ENCODE measurements at regions not wholly inside any gene's neighbourhood (a gene's known extent, or its start where the extent isn't known, plus 50 kb on each side); places are given as distances from the start of the nearest gene placed in this dataset.
"Not testable (repeated sequence)": the region's sequence is repeated elsewhere in the genome, so short reads cannot be mapped to it uniquely, and the experiment has no call there.

GRCh38 chr7:114141415-114141814 lies 222.6 kb upstream of the PPP1R3A start:
- Histone ChIP-seq H3K9me3 (no peaks in the 10 kb centered on the region), H3K4me3 (no peak overlapping the region), H3K36me3 (no peaks in the 10 kb centered on the region), H3K27ac (no peak overlapping the region), H3K4me1 (no peaks in the 10 kb centered on the region), H3K27me3 (no peaks in the 10 kb centered on the region)
- DNase-seq, result no peak
- intact Hi-C loops (cut with DNase I), result no loop called here
- TF ChIP-seq POLR2A (IDR thresholded peaks at IDR 0.05), result no peak
- TF ChIP-seq CTCF (IDR thresholded peaks at IDR 0.05), result no peak
- 22 to 23% methylated on average over 2 to 3 of the region's 3 CpGs for WGBS, 2 donors

GRCh38 chr7:114140561-114140960 lies 221.8 kb upstream of the PPP1R3A start:
- 86% methylated on average over 1 of the region's 1 CpG; no CpG with 5 or more reads in 1 of the 2 donors for WGBS, 2 donors
- H3K27me3 ChIP-seq, result no peaks in the 10 kb centered on the region
- TF ChIP-seq CTCF (IDR thresholded peaks at IDR 0.05) (no peak), POLR2A (IDR thresholded peaks at IDR 0.05) (no peak)
- no peaks in the 10 kb centered on the region for H3K9me3 ChIP-seq
- H3K4me1 ChIP-seq, result no peaks in the 10 kb centered on the region
- intact Hi-C loops (cut with DNase I), result no loop called here
- H3K4me3 ChIP-seq, result no peak overlapping the region
- H3K27ac ChIP-seq, result no peak overlapping the region
- no peaks in the 10 kb centered on the region for H3K36me3 ChIP-seq
- no peak for DNase-seq

- H3K27ac ChIP-seq; DNase-seq; H3K4me3 ChIP-seq; H3K9me3 ChIP-seq; H3K36me3 ChIP-seq; intact Hi-C loops (cut with DNase I); H3K4me1 ChIP-seq; H3K27me3 ChIP-seq: not testable (repeated sequence)
- WGBS, 2 donors, result 87 to 95% methylated on average over 5 of the region's 5 CpGs
Observed at GRCh38 chr7:114139690-114140089, 220.9 kb upstream of the PPP1R3A start.

GRCh38 chr7:114138587-114138986 lies 219.8 kb upstream of the PPP1R3A start:
- DNase-seq, result no peak
- H3K4me3 ChIP-seq, result no peak overlapping the region
- no peaks in the 10 kb centered on the region for H3K27me3 ChIP-seq
- no peak for TF ChIP-seq POLR2A (IDR thresholded peaks at IDR 0.05)
- TF ChIP-seq CTCF (IDR thresholded peaks at IDR 0.05), result no peak
- H3K9me3 ChIP-seq, result no peaks in the 10 kb centered on the region
- no peak overlapping the region for H3K27ac ChIP-seq
- 83 to 87% methylated on average over 2 to 5 of the region's 5 CpGs for WGBS, 2 donors
- intact Hi-C loops (cut with DNase I), result no loop called here
- H3K4me1 ChIP-seq, result no peaks in the 10 kb centered on the region
- H3K36me3 ChIP-seq, result no peaks in the 10 kb centered on the region

- H3K4me1 ChIP-seq, result no peaks in the 10 kb centered on the region
- TF ChIP-seq POLR2A (IDR thresholded peaks at IDR 0.05), result no peak
- no peak for TF ChIP-seq CTCF (IDR thresholded peaks at IDR 0.05)
- H3K36me3 ChIP-seq, result no peaks in the 10 kb centered on the region
- H3K27me3 ChIP-seq, result no peaks in the 10 kb centered on the region
- intact Hi-C loops (cut with DNase I), result no loop called here
- no peak overlapping the region for H3K4me3 ChIP-seq
- H3K27ac ChIP-seq, result no peak overlapping the region
- H3K9me3 ChIP-seq, result no peaks in the 10 kb centered on the region
- no peak for DNase-seq
Observed at GRCh38 chr7:114133717-114134116, 214.9 kb upstream of the PPP1R3A start.

GRCh38 chr7:114130866-114131265 lies 212.1 kb upstream of the PPP1R3A start:
- no peak overlapping the region for H3K4me3 ChIP-seq
- DNase-seq, result no peak
- intact Hi-C loops (cut with DNase I), result no loop called here
- H3K9me3 ChIP-seq, result no peaks in the 10 kb centered on the region
- no peaks in the 10 kb centered on the region for H3K27me3 ChIP-seq
- 52 to 56% methylated on average over 3 of the region's 3 CpGs for WGBS, 2 donors
- TF ChIP-seq CTCF (IDR thresholded peaks at IDR 0.05) (no peak), POLR2A (IDR thresholded peaks at IDR 0.05) (no peak)
- no peaks in the 10 kb centered on the region for H3K36me3 ChIP-seq
- H3K27ac ChIP-seq, result no peak overlapping the region
- no peaks in the 10 kb centered on the region for H3K4me1 ChIP-seq

Measured in esophagus squamous epithelium (tissue), 5 donors.